Panc1 (cell line): ENCODE measurements at regions not wholly inside any gene's neighbourhood (a gene's known extent, or its start where the extent isn't known, plus 50 kb on each side); places are given as distances from the start of the nearest gene placed in this dataset.

Experiments
- ATAC-seq: fragments of 200-7000 bp; cut with Tn5 transposase; 2 replicates; pipeline ENCODE4 v1.9.1; 2020; ENCODE audit warnings: mild to moderate bottlenecking, moderate library complexity
- BruUV-seq: library from RNA; stranded (reverse); fragments of 400-500 nt; replicated peaks from 2 replicates; lab custom pipeline; 2021; lab: Mats Ljungman, UMichigan
- CTCF ChIA-PET: fragments of 300-600 bp; sonication (Branson Sonifier 250); formaldehyde crosslinking; loops from one replicate; lab custom pipeline; 2022; ENCODE audit warnings: antibody characterized with exemption; lab: Charles Lee
- POLR2A ChIA-PET: fragments of 300-600 bp; sonication (Branson Sonifier 250); formaldehyde crosslinking; loops from one replicate; lab custom pipeline; 2022; ENCODE audit warnings: antibody characterized with exemption; lab: Charles Lee
- DNase-seq: peaks from one replicate; pipeline ENCODE4 v3.0.0-alpha.2; 2010; ENCODE audit warnings: low read depth, low spot score
- H3K27ac ChIP-seq: 2 replicates; pipeline ENCODE4 v1.5.1; 2011; ENCODE audit warnings: mild to moderate bottlenecking, low read length, inconsistent platforms
- H3K27me3 ChIP-seq: fragments of 200-500 bp; sonication (Bioruptor generic); 2 replicates; pipeline ENCODE4 v1.6.0; 2014; ENCODE audit warnings: low read length, inconsistent platforms; ENCODE audit not compliant: control insufficient read depth, insufficient read depth
- H3K36me3 ChIP-seq: fragments of 200-500 bp; sonication (Bioruptor generic); 2 replicates; pipeline ENCODE4 v1.5.1; 2014; ENCODE audit warnings: inconsistent platforms, mild to moderate bottlenecking, low read length, moderate library complexity; ENCODE audit not compliant: control insufficient read depth, insufficient read depth
- H3K4me1 ChIP-seq: 2 replicates; pipeline ENCODE4 v1.5.1; 2011; ENCODE audit warnings: inconsistent platforms, mild to moderate bottlenecking, low read length, moderate library complexity; ENCODE audit not compliant: control insufficient read depth, insufficient read depth
- H3K4me3 ChIP-seq, 2 experiments: 2 replicates each; pipeline ENCODE4 v1.5.1; 2011 to 2012; ENCODE audit warnings: low read depth in 2 of 2, low read length in 2 of 2, mild to moderate bottlenecking in 2 of 2, inconsistent platforms in 1 of 2, moderate library complexity in 1 of 2
- H3K9me3 ChIP-seq: fragments of 200-500 bp; sonication (Bioruptor generic); 2 replicates; pipeline ENCODE4 v1.5.1; 2014; ENCODE audit warnings: low read depth, mild to moderate bottlenecking, inconsistent platforms, low read length, moderate library complexity; ENCODE audit not compliant: control insufficient read depth, insufficient read depth
- POLR2AphosphoS5 ChIP-seq: IDR thresholded peaks from 2 replicates; pipeline ENCODE4 v1.6.1; 2012; ENCODE audit warnings: mild to moderate bottlenecking, low read depth, low read length, moderate library complexity
- REST ChIP-seq, 2 experiments: IDR thresholded peaks; 2 replicates each; pipeline ENCODE4 v1.6.1; 2011 to 2012; ENCODE audit warnings: low read depth in 2 of 2, control low read depth in 1 of 2, low read length in 1 of 2, mild to moderate bottlenecking in 1 of 2, moderate library complexity in 1 of 2; ENCODE audit not compliant: insufficient read depth in 1 of 2
- SIN3A ChIP-seq: IDR thresholded peaks from 2 replicates; pipeline ENCODE4 v1.6.1; 2012; ENCODE audit warnings: low read depth, mild to moderate bottlenecking, low read length, moderate library complexity, borderline replicate concordance; ENCODE audit not compliant: insufficient read depth
- TCF7L2 ChIP-seq: IDR thresholded peaks from 2 replicates; pipeline ENCODE4 v1.6.1; 2011; ENCODE audit warnings: mild to moderate bottlenecking, low read depth, low read length, inconsistent platforms
- in situ Hi-C: cut with HindIII; loops from 2 replicates; pipeline ENCODE4 v1.10.0; 2016; ENCODE audit warnings: low sequenced_read_pairs, low pct_unique_long_range_greater_than_20kb
- intact Hi-C: fragments of 100-400 bp; cut with micrococcal nuclease; formaldehyde crosslinking; loops from one replicate; pipeline ENCODE4 v1.10.0; 2022; ENCODE audit not compliant: unreplicated experiment
- TF ChIP-seq, protein P1 (sequence below): fragments of 450-650 bp; IDR thresholded peaks from 2 replicates; pipeline ENCODE4 v1.5.1; 2017; ENCODE audit warnings: mild to moderate bottlenecking

GRCh38 chr14:47833011-47833410 is 157.6 kb upstream of the MDGA2 start:
- H3K27ac ChIP-seq, result no peak overlapping the region
- CTCF ChIA-PET, result no interaction called here
- H3K36me3 ChIP-seq, result no peaks in the 10 kb centered on the region
- no peak for TF ChIP-seq SIN3A
- no peak for TF ChIP-seq REST (IDR thresholded peaks at IDR 0.05; ENCODE audit: insufficient read depth in 1 of 2, low read depth in 2 of 2, low read length in 1 of 2)
- TF ChIP-seq POLR2AphosphoS5, result no peak
- TF ChIP-seq, protein P1, sequence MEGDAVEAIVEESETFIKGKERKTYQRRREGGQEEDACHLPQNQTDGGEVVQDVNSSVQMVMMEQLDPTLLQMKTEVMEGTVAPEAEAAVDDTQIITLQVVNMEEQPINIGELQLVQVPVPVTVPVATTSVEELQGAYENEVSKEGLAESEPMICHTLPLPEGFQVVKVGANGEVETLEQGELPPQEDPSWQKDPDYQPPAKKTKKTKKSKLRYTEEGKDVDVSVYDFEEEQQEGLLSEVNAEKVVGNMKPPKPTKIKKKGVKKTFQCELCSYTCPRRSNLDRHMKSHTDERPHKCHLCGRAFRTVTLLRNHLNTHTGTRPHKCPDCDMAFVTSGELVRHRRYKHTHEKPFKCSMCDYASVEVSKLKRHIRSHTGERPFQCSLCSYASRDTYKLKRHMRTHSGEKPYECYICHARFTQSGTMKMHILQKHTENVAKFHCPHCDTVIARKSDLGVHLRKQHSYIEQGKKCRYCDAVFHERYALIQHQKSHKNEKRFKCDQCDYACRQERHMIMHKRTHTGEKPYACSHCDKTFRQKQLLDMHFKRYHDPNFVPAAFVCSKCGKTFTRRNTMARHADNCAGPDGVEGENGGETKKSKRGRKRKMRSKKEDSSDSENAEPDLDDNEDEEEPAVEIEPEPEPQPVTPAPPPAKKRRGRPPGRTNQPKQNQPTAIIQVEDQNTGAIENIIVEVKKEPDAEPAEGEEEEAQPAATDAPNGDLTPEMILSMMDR, result no peak
- TF ChIP-seq TCF7L2, result no peak
- DNase-seq, result no peak
- H3K4me1 ChIP-seq, result no peaks in the 10 kb centered on the region
- no TSS peak for BruUV-seq
- no peak for ATAC-seq
- in situ Hi-C loops (no loop called here), intact Hi-C loops (no loop called here)
- no peak overlapping the region for H3K4me3 ChIP-seq
- no peaks in the 10 kb centered on the region for H3K9me3 ChIP-seq
- POLR2A ChIA-PET, result no interaction called here
- no peaks in the 10 kb centered on the region for H3K27me3 ChIP-seq

- TF ChIP-seq REST (IDR thresholded peaks at IDR 0.05; ENCODE audit: insufficient read depth in 1 of 2, low read depth in 2 of 2, low read length in 1 of 2), result no peak
- no peak for TF ChIP-seq POLR2AphosphoS5
- TF ChIP-seq TCF7L2, result no peak
- TF ChIP-seq SIN3A, result no peak
- TF ChIP-seq, protein P1, result no peak
- intact Hi-C loops, result no loop called here
- no TSS peak for BruUV-seq
- Histone ChIP-seq H3K36me3 (no peaks in the 10 kb centered on the region), H3K27me3 (no peaks in the 10 kb centered on the region), H3K9me3 (no peaks in the 10 kb centered on the region), H3K4me3 (no peak overlapping the region), H3K27ac (no peak overlapping the region), H3K4me1 (no peaks in the 10 kb centered on the region)
- ChIA-PET CTCF (no interaction called here), POLR2A (no interaction called here)
- no peak for DNase-seq
- ATAC-seq, result no peak
- in situ Hi-C loops, result no loop called here
These were observed 151.4 kb upstream of the MDGA2 start for GRCh38 chr14:47826809-47827208.
